HUES64 (cell line): ENCODE measurements at regions not wholly inside any gene's neighbourhood (a gene's known extent, or its start where the extent isn't known, plus 50 kb on each side); places are given as distances from the start of the nearest gene placed in this dataset.
A peak's percentile ranks its signal among the peaks of the same experiment; 100 is the strongest.

ENCODE experiments used
- H3K27ac ChIP-seq: 2 replicates; pipeline ENCODE4 v1.7.0; 2013; ENCODE audit warnings: low read depth, low read length, inconsistent platforms
- H3K27me3 ChIP-seq: 2 replicates; pipeline ENCODE4 v1.6.1; 2013; ENCODE audit warnings: mild to moderate bottlenecking, low read length; ENCODE audit not compliant: insufficient read depth
- H3K36me3 ChIP-seq: 2 replicates; pipeline ENCODE4 v1.6.1; 2013; ENCODE audit warnings: mild to moderate bottlenecking, low read length; ENCODE audit not compliant: insufficient read depth
- H3K4me1 ChIP-seq: 2 replicates; pipeline ENCODE4 v1.6.1; 2013; ENCODE audit warnings: mild to moderate bottlenecking, low read length, moderate library complexity; ENCODE audit not compliant: insufficient read depth
- H3K4me3 ChIP-seq: 2 replicates; pipeline ENCODE4 v1.5.1; 2013; ENCODE audit warnings: mild to moderate bottlenecking, low read length, moderate library complexity
- H3K9ac ChIP-seq: 2 replicates; pipeline ENCODE4 v1.6.1; 2013; ENCODE audit warnings: mild to moderate bottlenecking, low read depth, low read length
- H3K9me3 ChIP-seq: 2 replicates; pipeline ENCODE4 v1.6.1; 2013; ENCODE audit warnings: low read depth, low read length; ENCODE audit not compliant: insufficient read depth
- WGBS: fragments of 150-250, 120-280 bp; methylation state at CpG from one replicate; pipeline ENCODE4 v1.1.7; 2013; ENCODE audit warnings: missing lambda C conversion rate; 5-methylcytosine and 5-hydroxymethylcytosine counted together

DNA sequence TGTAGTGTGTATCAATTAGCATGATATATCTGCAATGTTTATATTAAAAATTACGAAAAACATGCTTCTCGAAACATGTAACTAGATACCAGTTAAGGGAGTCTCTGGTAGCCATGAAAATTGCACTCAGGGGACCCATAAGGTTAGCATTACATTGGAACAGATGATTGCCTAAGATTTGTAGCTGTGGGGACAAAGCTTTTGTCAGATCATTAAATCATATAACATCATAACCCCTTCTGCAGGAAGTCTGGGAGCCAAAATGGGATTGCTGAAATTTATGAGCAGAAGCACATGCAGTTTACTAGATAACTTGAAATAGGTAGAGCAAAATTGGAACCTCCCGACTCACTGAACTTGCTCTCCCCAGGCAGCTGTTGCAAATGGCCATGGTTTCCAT is 235.0 kb upstream of the IGFBP3 start:
- WGBS: 98% methylated on average over 3 of the region's 3 CpGs
- no peaks in the 10 kb centered on the region for H3K4me1 ChIP-seq

DNA sequence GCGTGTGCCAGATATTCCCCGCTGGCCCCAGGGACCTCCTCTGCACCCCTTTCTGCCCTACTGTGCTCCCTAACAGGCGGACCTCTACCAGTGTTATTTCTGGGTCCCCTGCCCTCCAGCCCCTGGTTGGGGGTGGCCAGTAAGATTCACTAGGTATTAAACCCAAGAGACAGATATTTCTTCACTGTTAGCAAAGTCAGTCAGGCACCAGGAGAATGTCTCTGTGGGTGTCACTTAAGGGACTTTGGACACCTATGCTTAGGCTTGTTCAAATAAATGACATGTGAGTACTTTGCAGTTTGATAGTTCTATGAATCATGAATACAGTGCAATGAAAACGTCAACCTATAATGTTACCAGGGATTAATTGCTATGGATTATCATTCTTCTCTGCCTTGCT is 234.3 kb upstream of the IGFBP3 start:
- Histone ChIP-seq H3K4me1 (no peaks in the 10 kb centered on the region), H3K4me3 (no peak overlapping the region), H3K9me3 (no peaks in the 10 kb centered on the region), H3K27me3 (no peaks in the 10 kb centered on the region), H3K36me3 (no peaks in the 10 kb centered on the region), H3K27ac (no peak overlapping the region), H3K9ac (no peak overlapping the region)
- WGBS: 96% methylated on average over 4 of the region's 4 CpGs

More for the DNA sequence above, 235.0 kb upstream of the IGFBP3 start:
- Histone ChIP-seq H3K9ac (no peak overlapping the region), H3K27ac (no peak overlapping the region), H3K9me3 (no peaks in the 10 kb centered on the region), H3K4me3 (no peak overlapping the region), H3K36me3 (no peaks in the 10 kb centered on the region), H3K27me3 (no peaks in the 10 kb centered on the region)

DNA sequence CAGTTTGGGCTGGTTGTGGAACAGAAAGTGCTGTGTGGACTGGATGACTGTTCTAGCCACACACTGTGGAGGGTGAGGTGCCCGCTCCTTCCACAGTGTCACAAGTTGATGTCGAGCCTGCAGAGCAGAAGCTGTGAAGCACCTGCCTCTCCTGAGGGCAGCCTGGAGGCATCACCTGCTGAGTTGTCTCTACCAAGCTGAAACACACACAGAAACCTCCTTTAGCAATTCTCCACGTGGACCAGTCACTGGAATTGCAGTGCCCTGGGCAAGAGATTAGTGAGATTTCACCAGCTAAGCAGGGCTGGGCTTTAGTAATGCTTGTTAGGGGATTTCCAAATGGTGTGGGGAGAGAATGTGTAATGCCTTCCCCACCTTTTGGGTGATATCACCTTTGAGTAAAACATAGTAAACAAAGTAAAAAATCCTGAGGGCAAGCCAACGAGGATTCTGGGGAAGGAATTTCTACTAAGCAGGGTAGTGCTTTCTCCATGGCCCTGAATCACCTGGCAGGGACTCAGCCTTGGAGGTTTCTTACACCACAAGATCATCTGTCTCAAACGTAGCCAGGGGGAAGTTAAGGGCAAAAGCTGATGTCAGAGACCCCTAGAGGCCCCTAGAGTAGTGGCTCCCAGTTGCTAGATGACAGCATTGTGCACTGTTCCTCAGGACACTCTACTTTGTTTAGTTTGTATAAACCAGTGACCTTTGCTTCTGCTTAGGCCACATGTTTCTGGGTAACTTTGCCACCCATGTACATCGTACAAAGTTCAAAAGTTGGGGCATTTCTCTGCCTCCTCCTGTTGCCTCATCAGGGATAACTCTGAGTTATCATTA is 233.1 kb upstream of the IGFBP3 start:
- Histone ChIP-seq H3K9ac (no peak overlapping the region), H3K4me1 (no peaks in the 10 kb centered on the region), H3K27me3 (no peaks in the 10 kb centered on the region), H3K36me3 (no peaks in the 10 kb centered on the region), H3K4me3 (no peak overlapping the region), H3K27ac (no peak overlapping the region), H3K9me3 (no peaks in the 10 kb centered on the region)
- WGBS: 80% methylated on average over 6 of the region's 6 CpGs

DNA sequence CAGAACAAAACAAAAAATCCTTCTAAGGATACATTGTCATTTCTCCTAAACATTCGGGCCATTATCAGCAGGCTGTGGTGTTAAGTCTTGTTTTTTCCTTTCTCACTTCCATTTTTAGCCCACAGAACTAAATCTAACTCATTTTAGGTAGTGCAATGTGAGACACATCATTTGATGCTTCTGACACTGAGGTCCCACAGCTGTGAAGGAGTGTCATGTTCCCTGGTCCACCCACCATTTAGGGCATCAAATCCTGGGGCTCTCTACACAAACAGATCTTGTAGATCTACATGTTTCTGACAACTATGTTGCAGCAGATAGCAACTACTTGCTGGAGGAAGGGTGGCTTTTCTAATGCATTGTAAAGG is 232.5 kb upstream of the IGFBP3 start:
- H3K27ac ChIP-seq: no peak overlapping the region
- no peaks in the 10 kb centered on the region for H3K36me3 ChIP-seq
- no peaks in the 10 kb centered on the region for H3K27me3 ChIP-seq
- whole genome bisulfite sequencing: 87% methylated on average over 1 of the region's 1 CpG
- H3K4me3 ChIP-seq: no peak overlapping the region
- no peaks in the 10 kb centered on the region for H3K4me1 ChIP-seq
- H3K9ac ChIP-seq: no peak overlapping the region
- H3K9me3 ChIP-seq: no peaks in the 10 kb centered on the region

DNA sequence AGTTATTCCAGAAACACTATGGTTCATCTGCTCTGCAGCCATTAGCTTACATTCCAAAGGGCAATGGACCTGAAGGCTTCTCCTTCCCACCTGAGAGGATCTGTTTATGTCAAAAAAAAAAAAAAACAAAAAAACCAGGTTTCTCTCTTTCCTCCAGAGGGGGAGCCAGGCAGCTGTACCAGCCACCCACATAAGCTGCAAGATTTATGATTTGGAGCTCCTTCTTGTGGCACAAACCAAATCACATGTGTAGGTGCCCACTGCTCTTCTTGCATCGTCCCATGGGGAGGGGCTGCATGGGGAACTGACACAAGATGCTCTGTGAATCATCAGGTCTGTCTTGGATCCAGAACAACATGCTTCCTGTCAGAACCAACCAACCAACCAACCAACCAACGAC is 231.6 kb upstream of the IGFBP3 start:
- no peak overlapping the region for H3K27ac ChIP-seq
- H3K4me1 ChIP-seq: no peaks in the 10 kb centered on the region
- no peaks in the 10 kb centered on the region for H3K27me3 ChIP-seq
- H3K4me3 ChIP-seq: no peak overlapping the region
- WGBS: 98% methylated on average over 2 of the region's 2 CpGs
- no peak overlapping the region for H3K9ac ChIP-seq
- H3K9me3 ChIP-seq: no peaks in the 10 kb centered on the region
- no peaks in the 10 kb centered on the region for H3K36me3 ChIP-seq

DNA sequence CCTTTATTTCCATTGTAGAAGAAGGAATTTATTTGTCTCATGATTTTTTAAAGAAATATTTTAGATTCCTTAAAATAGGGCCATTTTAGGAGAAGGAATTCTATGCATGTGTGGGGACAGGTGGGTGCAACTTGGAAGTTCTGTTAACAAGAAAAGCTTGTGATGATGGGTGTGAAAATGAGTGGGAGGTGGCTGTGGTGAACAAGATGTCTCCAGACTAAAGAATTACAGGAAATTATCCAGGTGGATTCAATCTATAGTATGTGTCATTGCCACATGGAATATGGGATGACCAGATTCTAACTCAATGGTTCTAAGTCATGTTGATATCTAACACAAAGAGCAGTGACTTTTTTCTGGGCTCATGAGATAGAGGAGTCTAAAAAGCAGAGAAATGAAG is 229.6 kb upstream of the IGFBP3 start:
- no peaks in the 10 kb centered on the region for H3K9me3 ChIP-seq
- H3K27me3 ChIP-seq: no peaks in the 10 kb centered on the region
- H3K9ac ChIP-seq: no peak overlapping the region
- no peak overlapping the region for H3K4me3 ChIP-seq
- no peaks in the 10 kb centered on the region for H3K36me3 ChIP-seq
- no peaks in the 10 kb centered on the region for H3K4me1 ChIP-seq
- no peak overlapping the region for H3K27ac ChIP-seq

DNA sequence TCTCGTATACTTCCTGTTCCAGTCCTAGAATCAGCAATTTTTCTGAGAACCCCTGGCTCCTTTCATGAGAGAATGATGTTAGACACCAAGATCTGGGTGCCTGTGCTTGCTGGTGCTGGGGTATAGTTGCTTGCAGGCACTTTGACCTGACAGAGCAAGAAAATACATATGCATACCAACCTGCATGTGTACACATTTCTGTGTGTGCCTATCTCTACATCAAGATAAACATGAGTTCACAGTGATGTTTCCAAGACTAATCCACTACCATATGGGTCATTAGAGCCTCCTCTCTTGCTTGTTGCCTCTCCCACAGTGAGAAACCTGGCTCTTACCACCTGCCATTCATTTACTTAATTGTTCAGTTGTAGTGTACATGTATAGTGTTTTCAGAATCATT is 229.1 kb upstream of the IGFBP3 start:
- Histone ChIP-seq H3K36me3 (no peaks in the 10 kb centered on the region), H3K27me3 (no peaks in the 10 kb centered on the region), H3K9ac (no peak overlapping the region), H3K9me3 (no peaks in the 10 kb centered on the region), H3K4me3 (no peak overlapping the region), H3K4me1 (peaks cover under 1% of the 10 kb centered on the region), H3K27ac (no peak overlapping the region)
- 100% methylated on average over 1 of the region's 1 CpG for WGBS

DNA sequence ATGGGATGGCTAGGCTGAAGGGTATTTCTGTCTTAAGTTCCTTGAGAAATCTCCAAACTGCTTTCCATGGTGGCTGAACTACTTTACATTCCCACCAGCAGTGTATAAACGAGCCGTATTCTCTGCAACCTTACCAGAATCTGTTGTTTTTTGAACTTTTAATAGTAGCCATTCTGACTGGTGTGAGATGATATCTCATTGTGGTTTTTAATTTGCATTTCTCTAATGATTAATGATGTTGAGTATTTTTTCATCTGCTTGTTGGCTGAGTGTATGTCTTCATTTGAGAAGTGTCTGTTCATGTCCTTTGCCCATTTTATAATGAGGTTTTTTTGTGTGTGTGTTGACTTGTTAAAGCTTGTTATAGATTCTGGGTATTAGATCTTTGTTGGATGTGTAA is 226.8 kb upstream of the IGFBP3 start:
- H3K9ac ChIP-seq: no peak overlapping the region
- H3K36me3 ChIP-seq: no peaks in the 10 kb centered on the region
- no peaks in the 10 kb centered on the region for H3K9me3 ChIP-seq
- H3K4me3 ChIP-seq: no peak overlapping the region
- WGBS: 100% methylated on average over 2 of the region's 2 CpGs
- peaks cover 12% of the 10 kb centered on the region for H3K4me1 ChIP-seq
- H3K27ac ChIP-seq: no peak overlapping the region
- H3K27me3 ChIP-seq: no peaks in the 10 kb centered on the region

DNA sequence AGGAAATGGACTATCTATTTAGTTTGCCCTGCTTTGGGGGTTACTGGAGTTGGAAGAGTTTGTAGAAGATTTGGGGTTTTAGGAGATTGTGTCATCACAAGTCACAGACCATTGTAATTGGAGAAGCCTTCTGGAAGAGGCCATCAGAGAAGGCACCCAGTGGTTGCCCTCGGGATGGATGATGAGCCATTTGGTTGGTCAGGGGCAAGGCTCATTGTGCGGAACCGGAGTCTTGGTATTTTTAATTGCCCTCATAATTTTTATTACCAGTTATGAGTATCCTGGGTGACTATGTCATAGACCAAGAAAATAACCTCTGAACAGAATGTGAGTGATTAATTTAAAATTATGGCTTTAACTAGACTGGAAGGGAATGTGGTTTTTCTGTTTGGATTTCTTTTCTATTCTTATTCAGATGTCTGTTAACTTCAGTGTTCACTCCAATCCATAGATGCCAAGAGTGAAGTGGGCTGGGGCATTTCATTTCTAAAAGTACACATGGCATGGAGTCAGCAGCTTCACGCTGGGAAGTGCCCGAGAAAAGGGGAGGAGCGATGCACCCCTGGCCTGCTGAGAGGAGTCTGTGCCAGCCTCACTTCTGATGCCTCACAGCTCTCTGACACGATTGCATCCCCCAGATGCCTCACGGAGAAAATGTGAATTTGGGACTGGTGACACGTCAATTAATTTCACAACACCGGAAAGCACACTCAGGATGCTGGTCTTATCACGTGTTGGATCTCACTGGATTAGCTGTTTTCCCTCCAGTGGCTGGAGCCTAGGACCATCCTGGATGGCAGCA is 225.6 kb upstream of the IGFBP3 start:
- Histone ChIP-seq H3K9ac (no peak overlapping the region), H3K27ac (0 out of 2 replicates have a peak overlapping the region, but pooled peaks have one; percentile 13), H3K27me3 (no peaks in the 10 kb centered on the region), H3K4me1 (peaks cover 12% of the 10 kb centered on the region), H3K36me3 (no peaks in the 10 kb centered on the region), H3K9me3 (no peaks in the 10 kb centered on the region), H3K4me3 (no peak overlapping the region)
- 94% methylated on average over 11 of the region's 11 CpGs for WGBS

DNA sequence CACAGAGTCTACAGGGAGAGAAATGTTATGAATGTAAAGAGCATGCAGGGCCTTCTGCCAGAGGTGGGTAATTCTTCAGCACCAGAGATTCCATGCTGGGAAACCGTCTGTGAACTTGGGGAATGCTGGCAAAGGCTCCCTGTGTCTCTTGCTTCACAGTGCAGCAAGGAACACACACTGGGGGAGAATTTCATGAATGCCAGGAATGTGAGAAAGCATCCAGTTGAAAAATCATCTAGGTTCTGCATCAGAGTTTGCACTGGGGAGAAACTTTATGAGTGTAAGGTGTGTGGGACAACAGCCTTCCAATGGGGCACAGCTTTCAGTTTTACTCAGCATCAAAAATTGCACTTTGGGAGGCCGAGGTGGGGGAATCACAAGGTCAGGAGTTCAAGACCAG is 224.3 kb upstream of the IGFBP3 start:
- Histone ChIP-seq H3K9ac (no peak overlapping the region), H3K27me3 (no peaks in the 10 kb centered on the region), H3K4me1 (peaks cover 12% of the 10 kb centered on the region), H3K4me3 (no peak overlapping the region), H3K27ac (peak overlapping the region; percentile 71), H3K9me3 (no peaks in the 10 kb centered on the region), H3K36me3 (no peaks in the 10 kb centered on the region)
- 64% methylated on average over 2 of the region's 2 CpGs for WGBS

DNA sequence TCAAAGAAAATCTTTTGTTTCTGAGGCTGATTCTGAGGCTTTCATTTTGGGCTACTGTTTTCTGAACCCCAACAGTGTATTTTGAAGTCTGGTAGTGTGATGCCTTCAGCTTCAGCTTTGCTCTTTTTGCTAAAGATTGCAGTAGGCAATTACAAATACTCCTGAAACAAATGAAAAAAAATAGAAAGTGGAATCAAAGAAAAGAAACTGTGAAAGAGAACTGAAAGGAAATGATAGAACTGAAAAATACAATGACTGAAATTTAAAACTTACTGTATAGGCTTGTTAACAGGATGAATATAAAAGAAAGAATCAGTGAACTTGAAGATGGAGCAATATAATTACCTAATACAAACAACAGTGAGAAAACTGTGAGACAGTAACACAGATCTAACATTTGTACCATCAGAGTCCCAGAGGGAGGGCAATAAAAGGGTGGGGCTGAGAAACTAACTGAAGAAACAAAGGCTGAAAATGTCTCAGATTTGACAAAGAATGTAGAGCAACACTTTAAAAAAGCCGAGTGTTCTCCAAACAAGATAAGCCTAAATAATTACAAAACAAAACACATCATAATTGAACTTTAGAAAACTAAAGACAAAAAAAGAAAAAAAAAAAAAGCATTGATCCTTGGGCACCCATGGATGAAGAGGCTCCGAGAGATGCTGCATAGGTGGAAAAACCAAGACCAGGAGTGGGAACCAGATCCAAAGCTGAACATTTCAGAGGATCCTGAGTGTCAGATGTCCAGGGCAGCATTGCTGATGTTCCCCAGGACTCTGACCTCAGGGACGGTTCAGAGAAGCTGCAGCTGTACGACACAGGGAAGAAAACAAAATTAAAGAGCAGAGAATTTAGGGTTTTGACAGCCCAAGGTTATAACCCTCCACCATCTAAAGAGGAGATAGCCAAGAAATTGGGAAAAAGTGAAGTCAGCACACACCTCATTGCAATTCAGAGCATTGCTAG is 223.2 kb upstream of the IGFBP3 start:
- Histone ChIP-seq H3K9ac (no peak overlapping the region), H3K27me3 (no peaks in the 10 kb centered on the region), H3K27ac (peak overlapping the region; percentile 71), H3K4me1 (peaks cover 12% of the 10 kb centered on the region), H3K4me3 (no peak overlapping the region), H3K9me3 (no peaks in the 10 kb centered on the region), H3K36me3 (no peaks in the 10 kb centered on the region)
- 89% methylated on average over 4 of the region's 4 CpGs for WGBS
